Osteoblast (primary cell): ENCODE measurements at regions not wholly inside any gene's neighbourhood (a gene's known extent, or its start where the extent isn't known, plus 50 kb on each side); places are given as distances from the start of the nearest gene placed in this dataset.

Experiments used
- DNase-seq: peaks from one replicate; pipeline ENCODE4 v3.0.0; 2011; ENCODE audit warnings: low spot score, mixed read lengths; ENCODE audit not compliant: insufficient read length; ENCODE audit errors: missing footprints
- H2AFZ ChIP-seq: 2 replicates; pipeline ENCODE4 v1.6.0; 2011; ENCODE audit warnings: mild to moderate bottlenecking, low read length
- H3K27ac ChIP-seq: 2 replicates; pipeline ENCODE4 v1.5.1; 2011; ENCODE audit warnings: mild to moderate bottlenecking, low read depth, low read length, moderate library complexity
- H3K27me3 ChIP-seq: 2 replicates; pipeline ENCODE4 v1.6.0; 2012; ENCODE audit warnings: mild to moderate bottlenecking, control low read depth, inconsistent platforms, low read length, moderate library complexity; ENCODE audit not compliant: insufficient read depth
- H3K36me3 ChIP-seq: 2 replicates; pipeline ENCODE4 v1.5.1; 2011; ENCODE audit warnings: mild to moderate bottlenecking, low read length, control low read depth, moderate library complexity; ENCODE audit not compliant: insufficient read depth
- H3K4me1 ChIP-seq: 2 replicates; pipeline ENCODE4 v1.5.1; 2011; ENCODE audit warnings: mild to moderate bottlenecking, low read length, control low read depth, moderate library complexity; ENCODE audit not compliant: insufficient read depth
- H3K4me2 ChIP-seq: 2 replicates; pipeline ENCODE4 v1.6.0; 2011; ENCODE audit warnings: mild to moderate bottlenecking, low read length; ENCODE audit not compliant: insufficient read depth
- H3K4me3 ChIP-seq: fragments of 200-600 bp; sonication (generic); 3 replicates; pipeline ENCODE4 v1.5.1; 2012; ENCODE audit warnings: mild to moderate bottlenecking, low read length, inconsistent platforms; ENCODE audit not compliant: insufficient read depth
- H3K79me2 ChIP-seq: 2 replicates; pipeline ENCODE4 v1.6.0; 2012; ENCODE audit warnings: mild to moderate bottlenecking, low read length, control low read depth, inconsistent platforms; ENCODE audit not compliant: insufficient read depth
- H3K9me3 ChIP-seq: 2 replicates; pipeline ENCODE4 v1.5.1; 2011; ENCODE audit warnings: low read depth, low read length, control low read depth
- H4K20me1 ChIP-seq: 2 replicates; pipeline ENCODE4 v1.6.0; 2012; ENCODE audit warnings: mild to moderate bottlenecking, low read length, control low read depth; ENCODE audit not compliant: insufficient read depth
- CTCF ChIP-seq: IDR thresholded peaks from 2 replicates; pipeline ENCODE4 v1.5.1; 2011; ENCODE audit warnings: mild to moderate bottlenecking, low read depth, low read length, moderate library complexity; ENCODE audit errors: extremely low read depth

GRCh38 chr9:134563397-134563796, 78.2 kb upstream of the COL5A1 start:
- Histone ChIP-seq H3K4me2 (no peak overlapping the region), H2AFZ (no peak overlapping the region), H3K27me3 (no peaks in the 10 kb centered on the region), H3K27ac (no peak overlapping the region), H3K9me3 (peaks cover 4% of the 10 kb centered on the region), H3K4me1 (peaks cover 11% of the 10 kb centered on the region), H3K4me3 (no peak overlapping the region), H3K79me2 (no peaks in the 10 kb centered on the region), H4K20me1 (no peaks in the 10 kb centered on the region), H3K36me3 (no peaks in the 10 kb centered on the region)
- no peak for DNase-seq
- no peak for TF ChIP-seq CTCF

- Histone ChIP-seq H2AFZ (no peak overlapping the region), H3K79me2 (no peaks in the 10 kb centered on the region), H3K27ac (no peak overlapping the region), H3K9me3 (peaks cover 4% of the 10 kb centered on the region), H3K4me2 (no peak overlapping the region), H3K4me3 (no peak overlapping the region), H4K20me1 (no peaks in the 10 kb centered on the region), H3K4me1 (peaks cover 11% of the 10 kb centered on the region), H3K27me3 (no peaks in the 10 kb centered on the region), H3K36me3 (no peaks in the 10 kb centered on the region)
- no peak for TF ChIP-seq CTCF
- DNase-seq: peak; percentile 82
These were observed 77.0 kb upstream of the COL5A1 start for GRCh38 chr9:134564431-134565170.

GRCh38 chr9:134565316-134565915, 76.2 kb upstream of the COL5A1 start:
- Histone ChIP-seq H3K27me3 (no peaks in the 10 kb centered on the region), H2AFZ (no peak overlapping the region), H4K20me1 (no peaks in the 10 kb centered on the region), H3K36me3 (no peaks in the 10 kb centered on the region), H3K4me3 (no peak overlapping the region), H3K9me3 (peaks cover 4% of the 10 kb centered on the region), H3K4me1 (peaks cover 13% of the 10 kb centered on the region), H3K79me2 (no peaks in the 10 kb centered on the region), H3K27ac (no peak overlapping the region), H3K4me2 (peak overlapping the region; percentile 7)
- TF ChIP-seq CTCF: no peak
- DNase-seq: peak; percentile 9

GRCh38 chr9:134566196-134566847, 75.3 kb upstream of the COL5A1 start:
- Histone ChIP-seq H3K4me1 (peaks cover 22% of the 10 kb centered on the region), H3K27ac (no peak overlapping the region), H3K4me2 (no peak overlapping the region), H2AFZ (no peak overlapping the region), H4K20me1 (no peaks in the 10 kb centered on the region), H3K4me3 (no peak overlapping the region), H3K9me3 (peaks cover 4% of the 10 kb centered on the region), H3K36me3 (no peaks in the 10 kb centered on the region), H3K79me2 (no peaks in the 10 kb centered on the region), H3K27me3 (no peaks in the 10 kb centered on the region)
- DNase-seq: peak; percentile 49
- no peak for TF ChIP-seq CTCF
